ENCODE measurements at regions not wholly inside any gene's neighbourhood (a gene's known extent, or its start where the extent isn't known, plus 50 kb on each side); places are given as distances from the start of the nearest gene placed in this dataset.
"Not testable (repeated sequence)": the region's sequence is repeated elsewhere in the genome, so short reads cannot be mapped to it uniquely, and the experiment has no call there.

DNA sequence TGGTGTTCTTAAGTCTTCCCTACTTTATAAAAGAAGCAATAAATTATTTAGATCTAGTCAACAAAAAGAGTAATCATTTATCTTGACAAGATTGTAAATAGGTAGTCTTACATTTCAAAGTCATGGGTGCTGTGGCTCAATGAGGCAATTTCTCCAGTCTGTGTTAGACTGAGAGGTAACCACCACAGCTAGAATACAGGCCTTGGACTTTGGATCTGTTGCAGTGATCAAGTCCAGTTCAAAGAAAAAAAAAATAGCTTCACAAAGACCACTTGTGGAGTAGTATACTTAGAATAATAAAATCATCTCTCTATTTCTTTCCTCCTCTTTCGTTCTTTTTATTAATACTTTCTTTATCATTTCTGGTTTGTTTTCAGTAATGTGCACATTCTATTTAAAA is 93.1 kb upstream of the FSIP2 start:
- no peak for DNase-seq (ENCODE audit: low spot score)

DNA sequence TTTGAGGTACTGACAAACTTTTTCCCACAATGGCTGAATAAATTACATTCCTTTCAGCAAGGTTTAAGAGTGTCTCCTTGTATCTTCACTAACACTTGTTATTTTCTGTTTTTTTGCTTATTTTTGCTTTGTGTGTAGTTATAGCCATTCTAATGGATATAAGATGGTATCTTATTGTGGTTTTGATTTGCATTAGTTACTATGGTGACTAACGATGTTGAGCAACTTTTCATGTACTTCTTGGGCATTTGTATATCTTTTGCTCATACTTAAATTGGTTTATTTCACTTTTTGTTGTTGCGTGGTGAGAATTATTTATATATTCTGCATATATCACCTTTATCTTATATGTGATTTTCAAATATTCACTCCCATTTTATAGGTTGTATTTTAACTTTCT is 79.9 kb upstream of the FSIP2 start:
- DNase-seq (ENCODE audit: low spot score): no peak

DNA sequence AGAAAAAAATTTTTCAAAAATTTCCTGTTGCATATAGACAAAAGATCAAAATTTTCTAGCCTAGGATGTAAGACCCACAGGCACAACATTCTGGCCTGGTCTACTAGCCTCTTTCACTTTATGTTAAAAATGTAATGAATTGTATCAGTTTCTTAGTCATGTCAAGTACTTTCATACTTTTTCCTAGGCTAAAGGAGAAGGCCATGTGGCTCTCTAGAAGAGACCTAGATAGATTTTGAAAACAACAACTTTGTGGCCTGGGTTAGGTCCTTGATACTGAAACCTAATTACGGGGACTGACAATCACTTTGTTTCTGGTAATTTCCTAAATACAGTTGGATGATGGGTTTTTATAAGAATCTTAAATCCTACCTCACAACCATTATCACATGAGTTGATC is 74.8 kb upstream of the FSIP2 start:
- no peak for DNase-seq (ENCODE audit: low spot score)

DNA sequence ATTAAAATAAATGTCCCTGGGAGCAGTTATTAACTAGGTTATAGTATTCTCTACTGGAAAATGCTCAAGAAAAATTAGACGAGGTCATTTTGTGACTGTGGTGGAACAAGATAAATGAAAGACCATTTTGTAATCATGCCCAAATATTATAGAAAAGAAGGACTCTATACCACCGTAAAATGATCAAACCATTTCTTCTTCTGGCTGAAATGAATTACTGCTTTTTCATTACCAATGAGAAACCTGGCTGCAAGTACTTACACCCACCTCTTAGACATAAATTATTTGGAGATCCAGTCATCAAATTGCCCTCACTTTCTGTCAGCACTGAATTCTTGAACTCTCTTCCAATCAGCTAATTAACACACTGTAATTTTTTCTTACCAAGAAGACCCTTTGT is 74.2 kb upstream of the FSIP2 start:
- no peak for DNase-seq (ENCODE audit: low spot score)

DNA sequence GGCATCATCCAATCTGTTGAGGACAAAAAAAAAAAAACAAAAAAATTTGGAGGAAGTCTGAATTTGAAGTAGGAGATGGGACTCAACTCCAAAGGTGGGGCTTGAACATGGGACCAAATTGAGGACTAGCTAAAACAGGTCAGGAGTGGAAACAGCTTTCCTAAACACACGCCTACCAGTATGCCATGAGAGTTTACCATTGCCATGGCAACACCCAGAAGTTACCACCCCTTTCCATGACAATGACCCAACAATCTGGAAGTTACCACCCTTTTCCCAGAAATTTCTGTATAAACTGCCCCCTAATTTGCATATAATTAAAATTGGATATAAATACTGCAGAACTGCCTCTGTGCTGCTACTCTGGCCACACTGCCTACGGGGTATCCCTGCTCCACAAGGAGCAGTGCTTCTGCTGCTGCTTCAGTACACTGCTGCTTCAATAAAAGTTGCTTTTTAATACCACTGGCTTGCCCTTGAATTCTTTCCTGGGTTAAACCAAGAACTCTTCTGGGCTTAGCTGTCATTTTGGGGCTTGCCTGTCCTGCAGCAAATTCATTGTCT is 73.3 kb upstream of the FSIP2 start:
- no peak for DNase-seq (ENCODE audit: low spot score)

DNA sequence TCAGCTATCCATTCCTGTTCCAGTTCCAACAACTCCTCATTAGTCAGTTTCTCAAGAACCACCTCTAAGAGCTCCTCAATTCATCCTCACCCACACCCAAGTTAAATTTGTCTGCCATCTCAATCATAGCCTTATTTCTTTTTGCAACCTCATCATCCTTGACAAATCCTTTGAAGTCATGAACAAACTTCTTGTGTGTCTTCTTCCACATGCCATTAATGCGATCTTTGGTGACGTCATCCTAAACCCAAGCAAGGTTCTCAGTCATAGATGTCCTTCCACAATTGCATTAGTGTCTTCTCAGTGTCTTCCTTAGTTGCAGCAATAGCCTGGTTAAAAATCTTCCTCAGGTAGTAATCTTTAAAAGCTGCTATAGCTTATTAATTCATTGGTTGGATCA is 71.2 kb upstream of the FSIP2 start:
- DNase-seq (ENCODE audit: low spot score): no peak

DNA sequence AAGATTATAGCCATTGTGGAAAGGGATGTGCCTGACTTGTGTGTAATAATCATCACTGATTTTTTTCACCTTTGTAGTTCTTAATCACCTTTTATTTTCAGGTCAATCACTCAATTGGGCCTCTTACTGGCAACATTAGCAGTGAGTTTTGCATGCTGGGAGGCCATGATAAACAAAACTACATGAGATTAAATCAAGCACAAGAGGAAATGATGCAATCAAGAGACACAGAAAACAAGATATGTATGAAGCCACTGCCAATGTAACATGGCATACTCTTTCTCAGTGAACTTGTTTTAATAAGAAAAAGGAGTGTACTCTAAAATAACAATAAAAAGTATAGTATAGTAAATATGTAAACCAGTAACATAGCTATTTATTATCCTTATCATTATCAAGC is 69.9 kb upstream of the FSIP2 start:
- DNase-seq (ENCODE audit: low spot score): no peak

DNA sequence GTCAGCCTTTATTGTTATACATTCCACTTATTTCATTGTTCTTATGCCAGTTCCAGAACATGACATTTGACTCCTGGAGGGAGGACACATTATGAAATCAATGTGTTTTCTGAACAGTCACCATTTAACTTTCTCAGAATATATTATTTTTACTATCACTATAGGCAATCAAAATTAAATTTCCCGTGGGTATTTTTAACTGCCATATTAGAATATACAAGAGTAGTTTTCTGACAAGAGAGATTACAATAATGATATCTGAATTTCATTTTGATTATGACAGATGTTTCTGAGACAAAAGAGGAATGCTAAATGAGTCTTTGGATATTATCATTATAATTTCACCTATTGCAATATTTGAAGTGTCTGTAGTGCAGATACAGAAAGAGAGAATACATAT is 64.4 kb upstream of the FSIP2 start:
- DNase-seq (ENCODE audit: low spot score): no peak

DNA sequence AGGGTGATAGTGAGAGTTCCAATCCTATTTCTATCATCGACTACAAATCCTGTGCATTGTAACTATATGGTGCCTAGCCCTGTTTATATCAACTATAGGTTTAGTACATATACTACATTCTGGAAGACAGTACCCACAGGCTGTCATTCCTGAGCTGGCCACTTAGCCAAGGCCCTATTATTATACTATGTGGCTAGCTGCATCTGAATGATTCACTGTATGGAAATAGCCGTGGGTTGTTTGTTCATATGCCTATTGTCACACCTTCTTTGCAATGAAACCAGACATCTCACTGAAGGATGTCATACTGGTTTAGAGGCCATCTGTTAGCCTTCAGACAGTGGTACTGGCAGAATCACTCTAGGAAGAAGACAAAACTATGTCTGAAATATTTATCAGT is 62.3 kb upstream of the FSIP2 start:
- DNase-seq (ENCODE audit: low spot score): no peak

DNA sequence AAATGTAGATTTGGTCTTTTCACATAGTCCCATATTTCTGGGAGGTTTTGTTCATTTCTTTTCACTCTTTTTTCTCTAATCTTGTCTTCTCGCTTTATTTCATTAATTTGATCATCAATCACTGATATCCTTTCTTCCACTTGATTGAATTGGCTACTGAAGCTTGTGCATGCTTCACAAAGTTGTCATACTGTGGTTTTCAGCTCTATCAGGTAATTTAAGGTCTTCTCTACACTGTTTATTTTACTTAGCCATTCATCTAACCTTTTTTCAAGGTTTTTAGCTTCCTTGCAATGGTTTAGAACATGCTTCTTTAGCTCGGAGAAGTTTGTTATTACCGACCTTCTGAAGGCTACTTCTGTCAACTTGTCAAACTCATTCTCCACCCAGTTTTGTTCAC is 51.6 kb upstream of the FSIP2 start:
- DNase-seq (ENCODE audit: low spot score): not testable (repeated sequence)

DNA sequence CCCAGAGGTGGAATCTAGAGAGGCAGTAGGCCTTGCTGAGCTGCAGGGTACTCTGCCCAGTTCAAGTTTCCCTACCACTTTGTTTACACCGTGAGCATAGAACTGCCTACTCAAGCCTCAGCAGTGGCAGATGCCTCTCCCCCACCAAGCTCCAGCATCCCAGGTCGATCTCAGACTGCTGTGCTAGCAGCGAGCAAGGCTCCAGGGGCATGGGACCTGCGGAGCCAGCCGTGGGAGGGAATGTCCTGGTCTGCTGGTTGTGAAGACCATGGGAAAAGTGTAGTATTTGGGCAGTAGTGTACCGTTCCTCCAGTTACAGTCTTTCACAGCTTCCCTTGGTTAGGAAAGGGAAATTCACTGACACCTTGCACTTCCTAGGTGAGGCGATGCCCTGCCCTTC is 50.6 kb upstream of the FSIP2 start:
- DNase-seq (ENCODE audit: low spot score): no peak

Measured in Ammon's horn (tissue), 1 donor.